Eye (tissue), 1 donor: ENCODE measurements at regions not wholly inside any gene's neighbourhood (a gene's known extent, or its start where the extent isn't known, plus 50 kb on each side); places are given as distances from the start of the nearest gene placed in this dataset.
A peak's percentile ranks its signal among the peaks of the same experiment; 100 is the strongest.

Experiments used
- DNase-seq: peaks from one replicate; pipeline ENCODE4 v3.0.0-alpha.2; 2015

- no peak for DNase-seq
Measured at GRCh38 chr6:132868057-132868456, 53.7 kb downstream of the RPS12 start.

GRCh38 chr6:132872923-132873322 is 58.6 kb downstream of the RPS12 start:
- no peak for DNase-seq

- no peak for DNase-seq
Measured at GRCh38 chr6:132877003-132877402, 62.6 kb downstream of the RPS12 start.

GRCh38 chr6:132887204-132887603 is 72.8 kb downstream of the RPS12 start:
- no peak for DNase-seq

GRCh38 chr6:132888701-132889100 is 74.3 kb downstream of the RPS12 start:
- DNase-seq = no peak

- DNase-seq = no peak
Measured at GRCh38 chr6:132892929-132893771, 78.8 kb downstream of the RPS12 start.

- DNase-seq = peak; percentile 56
Measured at GRCh38 chr6:132893772-132894490, 79.6 kb downstream of the RPS12 start.

GRCh38 chr6:132898376-132898775 is 84.0 kb downstream of the RPS12 start:
- no peak for DNase-seq

GRCh38 chr6:132900849-132901248 is 86.5 kb downstream of the RPS12 start:
- no peak for DNase-seq

- DNase-seq = peak; percentile 34
Measured at GRCh38 chr6:132902901-132903300, 88.5 kb downstream of the RPS12 start.

- DNase-seq = no peak
Measured at GRCh38 chr6:132907231-132907630, 92.9 kb downstream of the RPS12 start.

GRCh38 chr6:132907914-132908313 is 93.5 kb downstream of the RPS12 start:
- DNase-seq = no peak

- DNase-seq = no peak
Measured at GRCh38 chr6:132909742-132910141, 95.4 kb downstream of the RPS12 start.

GRCh38 chr6:132910759-132911158 is 96.4 kb downstream of the RPS12 start:
- no peak for DNase-seq

- DNase-seq = peak; percentile 59
Measured at GRCh38 chr6:132919045-132919860, 104.9 kb downstream of the RPS12 start.

- peak; percentile 74 for DNase-seq
Measured at GRCh38 chr6:132927713-132928112, 113.3 kb downstream of the RPS12 start.

GRCh38 chr6:132929141-132929540 is 114.8 kb downstream of the RPS12 start:
- no peak for DNase-seq

- no peak for DNase-seq
Measured at GRCh38 chr6:132931313-132931712, 116.9 kb downstream of the RPS12 start.

GRCh38 chr6:132931936-132932514 is 117.7 kb downstream of the RPS12 start:
- DNase-seq = peak; percentile 51

- DNase-seq = no peak
Measured at GRCh38 chr6:132932588-132932987, 118.2 kb downstream of the RPS12 start.

GRCh38 chr6:132933090-132933489 is 118.7 kb downstream of the RPS12 start:
- DNase-seq = peak; percentile 73

- DNase-seq = no peak
Measured at GRCh38 chr6:132934496-132934895, 120.1 kb downstream of the RPS12 start.

- DNase-seq = peak; percentile 55
Measured at GRCh38 chr6:132936646-132937045, 122.3 kb downstream of the RPS12 start.
